GM18499 (cell line): ENCODE measurements at regions not wholly inside any gene's neighbourhood (a gene's known extent, or its start where the extent isn't known, plus 50 kb on each side); places are given as distances from the start of the nearest gene placed in this dataset.

Experiments used
- ATAC-seq: cut with Tn5 transposase; IDR thresholded peaks from one replicate; pipeline ENCODE4 v1.9.1; 2021; ENCODE audit warnings: moderate number of reproducible peaks; ENCODE audit not compliant: insufficient read depth, unreplicated experiment

DNA sequence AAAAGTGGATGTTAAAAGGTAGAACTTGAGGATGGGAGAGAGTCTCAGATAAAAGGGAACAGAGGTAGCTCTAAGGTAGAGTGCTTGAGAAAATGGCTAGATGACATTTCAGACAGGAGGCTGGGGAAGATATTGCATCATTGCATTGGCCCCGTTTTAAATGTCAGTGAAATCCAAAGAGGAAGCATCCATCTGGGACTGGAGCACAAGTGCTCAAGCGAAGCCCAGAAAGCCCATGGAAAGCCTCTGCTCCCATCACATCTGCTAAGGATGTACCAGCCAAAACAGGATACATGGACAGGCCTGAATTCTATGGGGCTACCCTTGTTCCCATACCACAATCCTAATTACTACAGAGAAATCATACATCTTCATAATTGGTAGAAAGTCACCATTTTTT lies 581.5 kb upstream of the TMEM132C start:
- ATAC-seq = no peak

DNA sequence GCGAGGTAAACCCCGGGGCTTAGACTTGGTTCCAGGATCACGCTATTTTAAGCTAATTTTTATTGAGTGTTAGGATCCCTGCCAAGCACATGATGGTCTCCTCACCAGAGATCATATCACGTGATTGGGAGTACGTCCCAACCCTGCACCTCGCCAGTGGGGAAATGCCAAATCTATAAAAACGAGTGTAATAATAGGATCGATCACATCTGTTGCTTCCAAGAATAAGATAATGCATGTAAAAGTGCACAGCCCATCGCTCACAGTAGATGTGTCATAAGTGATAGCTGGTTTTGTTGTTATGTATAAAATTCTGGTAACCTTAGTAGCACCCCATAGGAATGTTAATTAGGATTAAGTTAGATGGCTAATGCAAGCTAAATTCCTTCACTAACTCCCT lies 581.0 kb upstream of the TMEM132C start:
- ATAC-seq = no peak

DNA sequence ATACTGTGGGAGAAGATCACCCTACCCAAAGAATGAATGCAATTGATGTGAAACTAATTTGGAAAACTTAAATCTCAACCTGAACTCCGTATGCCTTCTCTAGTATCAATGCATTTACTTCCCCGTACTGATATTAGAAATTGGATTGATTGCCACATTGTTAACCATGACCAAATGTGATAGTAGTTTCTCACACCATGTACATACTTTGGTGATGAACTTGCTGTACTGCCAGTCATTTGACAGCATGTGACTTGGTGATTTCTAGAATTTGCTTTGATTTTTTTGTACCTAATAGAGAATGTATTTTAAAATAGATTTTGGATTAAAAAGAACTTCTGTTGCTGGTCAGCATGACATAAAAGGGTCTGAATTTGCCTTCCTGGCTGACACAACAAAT lies 579.8 kb upstream of the TMEM132C start:
- no peak for ATAC-seq

DNA sequence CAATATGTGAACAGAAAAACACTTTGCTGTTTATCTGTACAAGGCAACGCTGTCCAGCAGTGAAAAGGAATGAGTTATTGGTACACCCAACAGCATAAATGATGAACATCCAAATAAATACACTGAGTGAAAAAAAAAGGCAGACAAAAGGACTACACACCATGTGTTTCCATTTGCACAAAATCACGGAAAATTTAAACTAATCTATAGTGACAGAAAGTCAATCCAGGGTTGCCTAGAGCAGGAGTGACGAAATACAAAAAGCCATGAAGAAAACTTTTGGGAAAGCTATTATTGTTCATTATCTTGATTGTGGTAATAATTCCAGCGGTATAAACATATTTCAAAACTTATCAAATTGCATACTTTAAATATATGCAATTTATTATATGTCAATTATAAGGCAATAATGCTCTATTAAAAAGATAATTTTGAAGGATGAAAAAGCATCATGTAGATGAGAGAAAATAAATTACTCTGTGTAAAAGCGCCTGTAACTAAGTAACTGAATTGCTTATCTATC lies 578.0 kb upstream of the TMEM132C start:
- ATAC-seq = no peak

DNA sequence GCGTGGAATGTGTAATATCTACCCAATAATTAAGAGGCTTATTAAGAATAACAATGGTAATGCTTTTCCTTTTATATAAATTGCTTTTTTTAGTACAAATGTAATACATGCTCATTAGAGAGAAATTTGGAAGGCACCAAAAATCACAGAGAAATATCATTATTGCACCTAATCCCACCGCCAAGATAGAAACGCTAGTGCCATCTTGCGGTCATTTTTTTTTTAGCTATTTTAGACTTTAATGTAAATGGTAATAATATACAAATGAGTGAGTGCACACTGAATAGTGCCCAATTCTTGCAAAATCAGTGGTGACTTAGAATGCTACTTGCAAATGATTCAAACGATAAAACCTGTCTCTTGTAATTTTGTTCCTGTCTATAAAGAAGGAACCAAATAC lies 576.8 kb upstream of the TMEM132C start:
- ATAC-seq = no peak

DNA sequence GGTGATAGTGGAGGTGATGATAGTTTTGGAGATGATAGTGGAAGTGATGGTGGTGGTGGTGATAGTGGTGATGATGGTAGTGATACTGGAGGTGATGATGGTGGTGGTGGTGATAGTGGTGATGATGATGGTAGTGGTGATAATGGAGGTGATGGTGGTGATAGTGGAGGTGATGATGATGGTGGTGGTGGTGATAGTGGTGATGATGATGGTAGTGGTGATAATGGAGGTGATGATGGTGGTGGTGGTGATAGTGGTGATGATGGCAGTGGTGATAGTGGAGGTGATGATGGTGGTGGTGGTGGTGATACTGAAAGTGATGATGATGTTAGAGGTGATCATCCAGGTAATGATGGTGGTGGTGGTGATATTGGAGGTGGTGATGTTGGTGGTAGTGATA lies 570.0 kb upstream of the TMEM132C start:
- no peak for ATAC-seq

DNA sequence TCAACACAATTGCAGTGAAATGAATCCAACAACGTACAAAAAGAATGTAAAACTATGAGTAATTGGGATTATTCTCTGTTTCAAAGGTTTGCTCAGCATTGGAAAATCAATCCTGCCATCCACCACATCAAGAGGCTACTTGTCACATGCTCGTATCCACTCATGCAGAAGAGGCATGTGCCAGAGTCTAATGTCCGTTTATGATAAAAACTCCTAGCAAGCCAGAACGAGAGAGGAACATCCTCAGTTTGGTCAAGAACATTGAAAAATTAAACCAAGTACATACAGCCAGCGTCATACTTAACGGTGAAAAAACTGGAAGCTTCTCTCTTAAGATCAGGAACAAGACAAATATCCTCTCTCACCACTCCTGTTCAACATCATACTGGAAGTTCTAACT lies 563.9 kb upstream of the TMEM132C start:
- ATAC-seq = no peak

DNA sequence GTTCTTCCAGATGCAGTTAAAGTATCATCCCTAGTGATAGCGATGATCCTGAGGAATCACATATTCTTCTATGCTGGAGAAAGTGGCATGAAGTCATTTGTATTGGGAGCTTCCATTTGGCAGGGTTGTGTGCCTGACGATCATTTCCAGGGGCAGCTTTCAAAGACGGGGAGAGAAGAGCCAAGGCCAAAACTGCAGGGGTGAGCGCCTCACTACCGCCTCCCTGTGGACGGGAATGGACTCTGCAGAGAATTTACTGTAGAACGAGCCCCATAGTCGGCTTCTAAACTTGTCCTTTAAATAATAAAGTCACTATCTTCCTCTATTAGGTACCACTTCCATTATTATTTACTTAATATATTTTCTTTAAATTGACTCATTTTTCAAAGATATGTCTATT lies 555.9 kb upstream of the TMEM132C start:
- ATAC-seq = no peak

DNA sequence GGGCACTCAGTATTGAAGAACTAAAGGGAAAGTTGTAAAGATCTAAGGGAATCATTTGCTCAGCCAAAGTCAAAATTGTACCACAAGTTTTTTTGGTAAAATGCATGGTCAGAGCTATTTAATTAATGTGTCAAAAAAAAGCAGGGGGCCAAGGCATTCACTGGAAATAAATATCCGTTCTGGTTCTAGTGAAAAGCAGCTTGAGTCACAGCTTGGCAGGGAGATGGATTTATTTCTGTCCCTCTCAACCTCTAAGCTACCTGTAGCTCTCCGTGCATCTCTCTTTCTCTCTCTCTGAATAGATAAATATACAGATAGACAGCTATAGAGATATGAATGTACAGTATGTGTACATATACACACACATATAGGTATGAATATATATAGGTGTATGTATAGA lies 554.4 kb upstream of the TMEM132C start:
- no peak for ATAC-seq

DNA sequence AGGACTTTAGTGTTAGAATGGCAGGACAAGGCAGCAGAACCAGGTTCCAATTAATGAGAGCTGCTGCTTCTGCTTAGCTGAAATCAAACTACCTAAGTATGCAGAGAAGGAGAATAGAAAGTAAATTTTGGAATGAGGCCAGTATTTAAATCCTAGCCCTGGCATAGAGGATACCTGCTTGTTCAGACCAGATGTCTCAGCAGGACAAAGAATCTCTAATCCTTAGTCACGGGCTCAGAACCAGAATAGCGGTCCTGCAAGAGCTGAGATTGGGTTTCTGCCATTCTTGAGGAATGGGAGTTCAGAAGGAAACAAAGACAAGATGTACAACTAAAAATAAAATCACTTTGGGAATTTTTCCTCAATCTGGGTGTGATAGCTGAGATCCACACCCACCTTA lies 550.8 kb upstream of the TMEM132C start:
- ATAC-seq = no peak

DNA sequence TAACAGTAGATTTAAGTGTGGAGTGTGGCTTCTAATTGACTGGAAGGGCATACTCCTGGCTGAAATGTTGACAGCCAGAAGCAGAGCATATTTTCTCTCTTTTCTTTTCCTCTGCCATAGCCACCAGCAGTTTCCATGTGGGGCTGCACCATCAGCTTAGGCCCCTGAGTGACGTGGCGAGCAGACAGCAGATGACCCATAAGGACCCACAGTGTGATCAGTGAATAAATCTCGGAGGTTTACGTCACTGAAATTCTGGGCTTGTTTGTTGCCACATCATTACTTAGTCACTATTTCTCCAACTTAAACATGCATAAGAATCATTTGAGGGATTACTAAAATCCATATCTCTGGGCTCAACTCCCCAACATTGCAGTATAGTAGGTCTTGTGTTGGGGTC lies 549.7 kb upstream of the TMEM132C start:
- no peak for ATAC-seq

DNA sequence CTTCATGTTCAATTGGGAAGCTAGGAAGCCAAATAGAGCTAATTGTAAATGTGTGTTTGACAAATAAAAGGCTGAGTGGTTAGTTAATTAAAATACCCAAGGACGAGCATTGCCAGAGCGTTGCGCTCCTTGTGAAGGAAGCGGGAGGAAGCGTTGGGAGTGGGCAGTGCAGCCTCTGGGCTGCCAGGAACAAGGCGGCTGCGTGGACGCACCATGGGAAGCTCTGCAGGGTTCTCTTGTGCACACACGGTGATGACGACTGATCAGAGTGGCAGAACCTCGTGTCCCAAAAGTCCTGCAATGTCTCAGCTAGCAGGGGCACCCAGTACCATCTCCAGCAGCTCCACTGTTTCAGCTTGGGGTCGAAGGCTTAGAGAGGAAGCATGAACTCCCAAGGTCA lies 546.6 kb upstream of the TMEM132C start:
- ATAC-seq = no peak

DNA sequence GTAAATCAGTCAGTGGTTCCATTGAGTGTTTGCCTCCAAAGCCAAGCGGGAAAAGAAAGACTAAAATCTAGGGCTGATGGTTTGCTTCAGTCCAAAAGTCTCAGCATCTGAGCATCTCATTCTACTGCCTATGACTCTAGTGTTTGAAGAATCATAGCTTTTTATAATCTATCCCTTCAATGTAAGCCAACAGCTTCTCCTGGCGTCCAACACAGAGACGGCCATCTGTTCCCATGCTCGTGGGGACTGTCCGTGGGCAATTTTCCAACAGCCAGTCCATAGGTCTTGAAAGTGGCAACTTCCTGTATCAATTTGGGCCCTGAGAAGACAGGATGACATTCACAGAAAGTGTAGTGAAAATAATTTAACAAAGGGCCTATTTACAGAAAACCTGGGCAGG lies 544.4 kb upstream of the TMEM132C start:
- ATAC-seq = no peak

DNA sequence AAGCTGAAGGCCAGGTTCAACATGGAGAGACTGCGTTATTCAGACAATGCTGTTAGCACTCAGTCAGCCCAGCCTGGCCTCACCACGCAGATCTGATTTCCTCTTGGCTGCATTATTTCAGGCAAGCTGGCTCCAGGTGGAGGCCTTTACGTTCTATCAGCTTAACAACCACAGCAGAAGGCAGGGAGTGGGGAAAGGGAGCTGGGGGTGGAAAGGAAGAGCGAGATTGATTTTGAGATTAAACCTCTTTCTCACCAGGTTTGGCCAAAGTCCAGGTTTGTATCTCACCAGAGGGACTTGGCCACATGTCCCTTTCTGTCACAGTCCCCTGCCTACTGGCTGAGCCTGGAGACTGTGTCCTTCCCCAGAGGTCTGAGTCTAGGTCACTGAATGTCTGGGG lies 543.7 kb upstream of the TMEM132C start:
- ATAC-seq = no peak

DNA sequence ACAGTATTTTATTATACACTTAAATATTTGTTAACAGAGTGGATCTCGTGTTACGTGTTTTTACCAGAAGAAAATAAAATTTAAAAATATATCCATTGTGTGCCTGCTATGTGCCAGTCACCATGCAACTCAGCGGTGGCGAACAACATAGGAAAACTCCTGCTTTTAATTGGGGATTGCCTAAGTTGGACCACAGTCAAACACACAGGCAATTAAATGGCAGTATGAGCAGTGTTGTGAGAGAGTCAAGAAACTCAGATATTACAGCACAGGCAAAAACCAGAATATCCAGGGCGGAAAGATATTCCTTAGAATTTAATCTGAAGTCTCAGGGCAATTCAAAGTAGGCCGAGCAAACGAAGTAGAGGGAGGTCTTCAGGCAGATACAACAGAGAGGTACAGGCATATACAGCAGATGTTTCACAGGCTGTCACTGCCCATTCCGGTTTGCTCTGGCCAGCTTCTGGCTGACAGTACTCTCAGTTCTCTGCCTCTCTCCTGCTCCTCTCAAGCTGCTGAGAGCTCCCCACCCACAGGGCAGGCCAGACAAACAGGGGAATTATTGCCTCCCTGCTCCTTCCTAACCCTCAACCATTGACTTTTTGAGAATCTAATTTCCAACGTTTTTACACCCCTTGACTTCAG lies 540.2 kb upstream of the TMEM132C start:
- no peak for ATAC-seq

DNA sequence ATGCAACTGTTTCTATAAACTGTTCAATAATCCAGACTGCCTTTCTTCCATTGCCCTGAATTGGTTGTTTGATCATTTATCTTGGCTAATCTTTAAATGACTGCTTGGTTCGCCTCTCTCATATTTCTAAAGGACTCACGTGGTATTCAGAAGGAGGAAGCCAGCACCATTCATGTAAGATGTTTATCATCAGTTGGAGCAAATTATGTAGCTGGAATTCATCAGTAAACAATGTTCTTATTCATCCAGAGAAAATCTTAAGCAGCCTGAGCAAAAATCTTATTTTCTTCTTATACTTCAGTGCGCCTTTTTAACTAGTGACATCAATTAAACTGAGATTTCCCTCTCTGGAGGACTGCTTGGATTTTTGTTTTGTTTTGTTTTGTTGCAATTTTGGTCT lies 538.7 kb upstream of the TMEM132C start:
- no peak for ATAC-seq

DNA sequence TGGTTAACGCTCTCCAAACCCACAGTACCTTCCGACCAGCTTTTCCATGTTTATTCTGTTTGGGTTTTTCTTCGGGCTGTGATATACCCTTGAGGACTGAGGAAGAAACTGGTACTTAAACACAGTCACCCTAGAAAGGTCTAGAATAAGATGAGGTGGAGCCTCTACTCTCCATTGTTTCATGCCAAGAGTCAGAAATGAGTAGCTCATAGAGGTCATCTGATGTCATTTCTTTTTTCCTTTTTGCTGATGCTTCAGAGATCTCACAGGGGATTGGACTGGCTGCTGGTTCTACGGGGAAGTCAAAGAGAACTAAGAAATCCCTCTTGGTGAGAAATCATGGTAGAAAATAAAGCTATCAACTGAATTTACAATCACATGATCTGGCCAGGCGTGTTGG lies 538.2 kb upstream of the TMEM132C start:
- ATAC-seq = no peak

DNA sequence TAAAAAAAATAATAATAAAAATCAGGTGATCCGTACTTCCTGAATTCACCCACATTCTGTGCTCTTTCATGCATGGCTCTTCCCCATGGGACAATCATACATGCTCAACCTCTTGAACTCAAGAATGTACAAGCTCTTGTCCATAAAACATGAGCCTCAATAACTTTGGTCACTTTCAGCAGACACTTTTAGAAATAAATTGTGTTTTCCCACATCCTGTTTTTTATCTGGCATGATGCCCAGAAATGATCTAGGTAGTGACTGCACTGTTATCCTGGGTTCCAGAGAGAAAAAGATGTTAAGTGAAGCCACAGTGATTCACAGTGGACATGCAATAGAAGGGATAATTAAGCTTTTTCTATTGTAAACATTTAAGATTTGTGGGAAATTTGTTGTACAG lies 537.6 kb upstream of the TMEM132C start:
- no peak for ATAC-seq

DNA sequence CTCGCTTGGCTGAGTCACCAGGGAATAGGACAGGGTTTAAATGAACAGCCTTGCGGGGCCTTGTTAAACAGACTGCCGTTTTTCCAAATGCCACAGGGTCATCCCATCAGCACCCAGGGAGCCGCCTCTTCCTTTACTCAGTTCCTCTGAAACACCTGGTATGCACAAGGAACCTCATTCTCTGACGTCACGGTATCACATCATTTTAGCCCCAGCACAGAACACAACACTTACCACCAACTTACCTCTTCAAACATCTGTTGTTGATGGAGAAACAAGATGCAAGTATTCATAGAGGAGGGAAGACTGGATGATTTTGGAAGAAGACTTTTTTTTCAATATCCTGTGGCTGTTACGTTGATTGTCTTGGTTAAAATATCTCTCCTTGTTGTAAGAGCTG lies 535.3 kb upstream of the TMEM132C start:
- ATAC-seq = no peak

DNA sequence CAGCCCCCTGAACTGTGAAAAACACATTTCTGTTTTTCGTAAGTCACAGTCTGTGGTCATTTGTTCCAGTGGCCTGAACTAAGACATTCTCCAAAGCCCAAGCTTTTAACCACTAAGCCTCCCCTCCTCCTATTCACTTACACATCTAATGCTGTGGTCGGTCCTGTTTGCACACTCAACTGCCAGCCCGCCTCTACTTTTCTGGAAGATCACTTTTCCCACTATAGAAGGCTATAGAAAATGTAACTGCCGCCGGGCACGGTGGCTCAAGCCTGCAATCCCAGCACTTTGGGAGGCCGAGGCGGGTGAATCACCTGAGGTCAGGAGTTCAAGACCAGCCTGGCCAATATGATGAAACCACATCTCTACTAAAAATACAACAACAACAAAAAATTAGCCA lies 524.7 kb upstream of the TMEM132C start:
- ATAC-seq = no peak

DNA sequence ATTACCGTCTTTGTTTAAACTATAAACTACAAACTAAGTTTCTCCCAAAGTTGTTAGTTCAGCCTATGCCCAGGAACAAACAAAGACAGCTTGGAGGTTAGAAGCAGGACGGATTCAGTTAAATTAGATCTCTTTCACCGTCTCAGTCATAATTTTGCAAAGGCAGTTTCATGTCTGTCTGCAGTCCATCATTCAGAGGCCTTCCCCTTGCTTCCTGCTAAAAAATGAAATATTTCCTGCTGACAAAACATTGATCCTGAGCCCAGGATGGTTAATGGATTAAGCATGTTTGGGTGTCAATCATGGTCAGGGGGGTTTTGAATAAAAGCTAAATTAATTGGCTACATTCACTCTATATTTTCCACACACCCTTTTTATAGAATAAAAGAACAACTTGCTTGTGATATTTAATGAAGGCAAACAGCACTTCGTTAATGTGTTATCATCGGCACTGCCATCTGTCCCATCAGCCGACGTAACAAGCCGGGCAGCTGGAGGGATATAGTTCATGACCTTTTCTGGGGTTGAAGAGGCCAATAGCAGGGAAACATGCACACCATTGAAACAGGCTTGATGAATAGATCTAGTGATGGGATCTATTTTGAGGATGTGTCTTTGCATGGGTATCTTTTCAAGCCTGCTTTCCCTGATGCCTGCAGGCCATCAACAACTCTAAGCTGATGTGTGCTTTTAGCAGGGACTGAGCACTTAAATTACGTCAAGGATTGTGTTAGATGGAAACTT lies 521.3 kb upstream of the TMEM132C start:
- ATAC-seq = no peak

DNA sequence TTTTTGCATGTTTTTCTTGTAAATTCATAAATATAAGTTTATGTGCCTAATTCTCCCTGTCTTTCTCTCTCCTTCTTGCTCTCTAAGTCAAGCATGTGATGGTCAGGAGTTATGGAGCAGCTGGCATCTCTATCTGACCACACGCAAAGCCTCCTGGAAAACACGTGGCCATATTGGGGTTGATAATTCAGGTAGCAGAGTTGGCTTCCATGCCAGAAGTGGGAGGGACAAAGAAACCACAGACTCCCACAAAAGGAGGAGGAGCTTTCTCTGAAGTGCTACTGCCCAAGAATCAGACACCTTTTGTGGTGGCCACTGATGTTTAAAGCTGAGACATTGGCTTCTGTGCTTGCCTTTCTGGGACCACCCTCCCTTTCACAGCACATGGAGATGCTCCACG lies 517.6 kb upstream of the TMEM132C start:
- no peak for ATAC-seq
